ENCODE measurements at regions not wholly inside any gene's neighbourhood (a gene's known extent, or its start where the extent isn't known, plus 50 kb on each side); places are given as distances from the start of the nearest gene placed in this dataset.

DNA sequence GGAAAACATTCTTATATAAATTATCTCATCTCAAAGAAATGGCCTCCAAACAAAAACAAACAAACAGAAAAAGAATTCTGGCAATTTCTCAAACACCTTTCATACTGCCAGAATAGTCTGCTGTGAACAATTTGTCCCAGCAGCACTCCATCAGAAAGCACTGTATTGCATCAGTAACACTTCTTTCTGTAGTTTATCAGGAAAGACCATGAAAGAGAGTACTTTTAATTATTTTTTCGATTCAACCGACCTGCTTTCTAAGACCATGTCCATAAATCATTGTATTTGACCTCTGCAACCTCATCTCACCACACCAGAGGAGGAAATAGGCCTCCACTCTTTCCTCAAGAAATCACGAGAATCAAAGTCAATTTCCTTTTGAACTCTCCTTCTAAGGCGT is 1579.9 kb downstream of the MRPL39 start:
- DNase-seq (ENCODE audit: low read depth in 1 of 2, low spot score in 1 of 2), result no peak
- POLR2A ChIA-PET, result no interaction called here
- Histone ChIP-seq H3K4me3 (no peak overlapping the region), H3K9me3 (no peaks in the 10 kb centered on the region), H3K4me1 (no peaks in the 10 kb centered on the region), H3K4me2 (no peak overlapping the region), H3K27ac (no peak overlapping the region)
- CTCF ChIA-PET, result no interaction called here
- FAIRE-seq, result no peak
- 4% methylated on average over 4 of the region's 4 CpGs for WGBS (ENCODE audit: missing lambda C conversion rate)
- TF ChIP-seq POLR2AphosphoS2 (conservative IDR thresholded peaks at IDR 0.05; ENCODE audit: low read length) (no peak), EHMT2 (IDR thresholded peaks at IDR 0.05; ENCODE audit: low read depth) (no peak), POLR2A (IDR thresholded peaks at IDR 0.05; ENCODE audit: low read length) (no peak), MAZ (IDR thresholded peaks at IDR 0.05; ENCODE audit: borderline replicate concordance, low read depth, low read length) (no peak), TP53 (CRISPR knock-in tag; IDR thresholded peaks at IDR 0.05) (no peak), CHD4 (IDR thresholded peaks at IDR 0.05; ENCODE audit: borderline replicate concordance) (no peak), MAFK (IDR thresholded peaks at IDR 0.05; ENCODE audit: partially characterized antibody) (no peak), SREBF2 (IDR thresholded peaks at IDR 0.05) (no peak), CBX8 (IDR thresholded peaks at IDR 0.05) (no peak)
- TF ChIP-seq, protein P1, sequence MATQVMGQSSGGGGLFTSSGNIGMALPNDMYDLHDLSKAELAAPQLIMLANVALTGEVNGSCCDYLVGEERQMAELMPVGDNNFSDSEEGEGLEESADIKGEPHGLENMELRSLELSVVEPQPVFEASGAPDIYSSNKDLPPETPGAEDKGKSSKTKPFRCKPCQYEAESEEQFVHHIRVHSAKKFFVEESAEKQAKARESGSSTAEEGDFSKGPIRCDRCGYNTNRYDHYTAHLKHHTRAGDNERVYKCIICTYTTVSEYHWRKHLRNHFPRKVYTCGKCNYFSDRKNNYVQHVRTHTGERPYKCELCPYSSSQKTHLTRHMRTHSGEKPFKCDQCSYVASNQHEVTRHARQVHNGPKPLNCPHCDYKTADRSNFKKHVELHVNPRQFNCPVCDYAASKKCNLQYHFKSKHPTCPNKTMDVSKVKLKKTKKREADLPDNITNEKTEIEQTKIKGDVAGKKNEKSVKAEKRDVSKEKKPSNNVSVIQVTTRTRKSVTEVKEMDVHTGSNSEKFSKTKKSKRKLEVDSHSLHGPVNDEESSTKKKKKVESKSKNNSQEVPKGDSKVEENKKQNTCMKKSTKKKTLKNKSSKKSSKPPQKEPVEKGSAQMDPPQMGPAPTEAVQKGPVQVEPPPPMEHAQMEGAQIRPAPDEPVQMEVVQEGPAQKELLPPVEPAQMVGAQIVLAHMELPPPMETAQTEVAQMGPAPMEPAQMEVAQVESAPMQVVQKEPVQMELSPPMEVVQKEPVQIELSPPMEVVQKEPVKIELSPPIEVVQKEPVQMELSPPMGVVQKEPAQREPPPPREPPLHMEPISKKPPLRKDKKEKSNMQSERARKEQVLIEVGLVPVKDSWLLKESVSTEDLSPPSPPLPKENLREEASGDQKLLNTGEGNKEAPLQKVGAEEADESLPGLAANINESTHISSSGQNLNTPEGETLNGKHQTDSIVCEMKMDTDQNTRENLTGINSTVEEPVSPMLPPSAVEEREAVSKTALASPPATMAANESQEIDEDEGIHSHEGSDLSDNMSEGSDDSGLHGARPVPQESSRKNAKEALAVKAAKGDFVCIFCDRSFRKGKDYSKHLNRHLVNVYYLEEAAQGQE (IDR thresholded peaks at IDR 0.05), result no peak
- TF ChIP-seq, protein P2, sequence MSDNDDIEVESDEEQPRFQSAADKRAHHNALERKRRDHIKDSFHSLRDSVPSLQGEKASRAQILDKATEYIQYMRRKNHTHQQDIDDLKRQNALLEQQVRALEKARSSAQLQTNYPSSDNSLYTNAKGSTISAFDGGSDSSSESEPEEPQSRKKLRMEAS (IDR thresholded peaks at IDR 0.05), result no peak
- TF ChIP-seq, protein P3, sequence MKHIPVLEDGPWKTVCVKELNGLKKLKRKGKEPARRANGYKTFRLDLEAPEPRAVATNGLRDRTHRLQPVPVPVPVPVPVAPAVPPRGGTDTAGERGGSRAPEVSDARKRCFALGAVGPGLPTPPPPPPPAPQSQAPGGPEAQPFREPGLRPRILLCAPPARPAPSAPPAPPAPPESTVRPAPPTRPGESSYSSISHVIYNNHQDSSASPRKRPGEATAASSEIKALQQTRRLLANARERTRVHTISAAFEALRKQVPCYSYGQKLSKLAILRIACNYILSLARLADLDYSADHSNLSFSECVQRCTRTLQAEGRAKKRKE (CRISPR knock-in tag; IDR thresholded peaks at IDR 0.05; ENCODE audit: low read depth), result no peak
- no peak for ATAC-seq

DNA sequence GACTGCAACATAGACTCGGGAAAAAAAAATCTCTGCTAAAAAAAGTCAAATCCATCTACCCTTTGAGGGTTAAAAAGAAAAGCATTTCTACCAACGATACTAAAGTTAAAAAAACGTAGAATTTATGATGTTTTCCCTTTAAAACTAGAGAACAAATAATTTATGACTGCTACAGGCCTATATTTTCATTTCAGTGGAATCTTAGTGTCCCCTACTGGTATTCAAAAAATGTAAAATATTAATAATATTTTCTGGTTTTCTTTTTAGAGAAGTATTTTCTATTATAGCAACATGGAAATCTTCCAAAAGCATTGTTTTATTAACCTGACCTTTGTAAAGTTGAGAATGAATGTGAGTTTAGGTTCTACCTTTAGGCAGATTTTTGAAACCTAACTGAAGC is 1582.2 kb downstream of the MRPL39 start:
- DNase-seq (ENCODE audit: low read depth in 1 of 2, low spot score in 1 of 2) (no peak), ATAC-seq (no peak), FAIRE-seq (no peak)
- POLR2A ChIA-PET, result no interaction called here
- CTCF ChIA-PET, result no interaction called here
- H3K27ac ChIP-seq, result no peak overlapping the region
- H3K4me3 ChIP-seq, result no peak overlapping the region
- H3K4me2 ChIP-seq, result no peak overlapping the region
- H3K4me1 ChIP-seq, result no peaks in the 10 kb centered on the region
- H3K9me3 ChIP-seq, result no peaks in the 10 kb centered on the region
- under 1% methylated on average over 3 of the region's 3 CpGs for WGBS (ENCODE audit: missing lambda C conversion rate)
- TF ChIP-seq HEYL (CRISPR knock-in tag; IDR thresholded peaks at IDR 0.05) (no peak), HOXB13 (CRISPR knock-in tag; IDR thresholded peaks at IDR 0.05; ENCODE audit: low read depth) (no peak), RNF2 (IDR thresholded peaks at IDR 0.05; ENCODE audit: borderline replicate concordance, low read depth) (no peak), SREBF2 (IDR thresholded peaks at IDR 0.05) (no peak), EHMT2 (IDR thresholded peaks at IDR 0.05; ENCODE audit: low read depth) (no peak), MYC (IDR thresholded peaks at IDR 0.05; ENCODE audit: borderline replicate concordance, low read length) (no peak), KDM1A (IDR thresholded peaks at IDR 0.05; ENCODE audit: low read depth) (no peak), GATA3 (IDR thresholded peaks at IDR 0.05; ENCODE audit: borderline replicate concordance) (no peak), TP53 (CRISPR knock-in tag; IDR thresholded peaks at IDR 0.05) (no peak), HDAC2 (IDR thresholded peaks at IDR 0.05) (no peak), RFX5 (IDR thresholded peaks at IDR 0.05) (no peak)

GRCh38 chr21:24023936-24024335 is 1583.3 kb downstream of the MRPL39 start:
- no peak for ATAC-seq
- POLR2A ChIA-PET, result no interaction called here
- 15% methylated on average over 1 of the region's 1 CpG for WGBS (ENCODE audit: missing lambda C conversion rate)

More at GRCh38 chr21:24023936-24024335, 1583.3 kb downstream of the MRPL39 start:
- Histone ChIP-seq H3K9me3 (no peaks in the 10 kb centered on the region), H3K4me2 (no peak overlapping the region), H3K4me3 (no peak overlapping the region), H3K27ac (no peak overlapping the region), H3K4me1 (no peaks in the 10 kb centered on the region)
- DNase-seq (ENCODE audit: low read depth in 1 of 2, low spot score in 1 of 2) (no peak), FAIRE-seq (no peak)
- CTCF ChIA-PET, result no interaction called here
- TF ChIP-seq, protein P2 (IDR thresholded peaks at IDR 0.05), result no peak
- TF ChIP-seq NPAS2 (CRISPR knock-in tag; IDR thresholded peaks at IDR 0.05; ENCODE audit: borderline replicate concordance) (no peak), FOSB (CRISPR knock-in tag; IDR thresholded peaks at IDR 0.05) (no peak), E2F6 (IDR thresholded peaks at IDR 0.05; ENCODE audit: borderline replicate concordance, low read depth) (no peak), RFX5 (IDR thresholded peaks at IDR 0.05) (no peak), BHLHE40 (IDR thresholded peaks at IDR 0.05; ENCODE audit: low read depth, low read length) (no peak), EP300 (IDR thresholded peaks at IDR 0.05) (no peak), MAFK (IDR thresholded peaks at IDR 0.05; ENCODE audit: partially characterized antibody) (no peak), RAD21 (conservative IDR thresholded peaks at IDR 0.05 in 1 of 2, IDR thresholded peaks at IDR 0.05 in 1 of 2) (no peak)
- TF ChIP-seq, protein P1 (IDR thresholded peaks at IDR 0.05), result no peak

Data from A549 (cell line).